ENCODE measurements at regions not wholly inside any gene's neighbourhood (a gene's known extent, or its start where the extent isn't known, plus 50 kb on each side); places are given as distances from the start of the nearest gene placed in this dataset.
"Not testable (repeated sequence)": the region's sequence is repeated elsewhere in the genome, so short reads cannot be mapped to it uniquely, and the experiment has no call there.

DNA sequence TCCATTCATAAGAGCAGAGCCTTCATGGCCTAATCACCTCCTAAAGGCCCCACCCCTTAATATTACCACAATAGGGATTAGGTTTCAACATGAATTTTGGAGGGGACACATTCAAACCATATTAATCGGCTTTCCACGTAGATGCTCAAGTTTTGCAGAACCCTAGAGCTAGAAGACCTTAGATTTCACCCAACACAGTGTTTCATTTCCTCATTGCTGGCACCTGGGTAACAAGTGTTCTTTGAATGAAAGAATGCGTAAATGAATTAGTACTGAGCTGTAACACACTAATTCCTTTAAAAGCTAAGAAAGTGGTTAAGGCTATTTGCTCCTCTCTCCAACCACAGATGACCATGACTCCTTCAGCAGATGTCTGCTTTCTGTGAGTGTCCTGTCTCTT lies 252.5 kb downstream of the SMAD2 start:
- DNase-seq (ENCODE audit: low spot score), result no peak

- no peak for DNase-seq (ENCODE audit: low spot score)
Measured at GRCh38 chr18:47669815-47670214, 260.6 kb downstream of the SMAD2 start.

DNA sequence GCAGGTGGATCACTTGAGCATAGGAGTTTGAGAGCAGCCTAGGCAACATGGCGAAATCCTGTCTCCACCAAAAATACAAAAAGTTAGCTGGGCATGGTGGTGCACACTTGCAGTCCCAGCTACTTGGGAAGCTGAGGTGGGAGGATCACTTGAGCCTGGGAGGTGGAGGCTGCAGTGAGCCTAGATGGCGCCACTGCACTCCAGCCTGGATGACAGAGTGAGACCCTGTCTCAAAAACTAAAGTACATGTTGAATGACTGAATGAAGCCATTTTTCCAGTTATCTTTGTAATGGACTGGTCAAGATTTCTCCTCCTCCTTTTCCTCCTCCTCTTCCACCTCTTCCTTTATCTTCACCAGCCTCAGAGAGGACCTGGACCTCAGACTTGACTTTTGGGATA lies 272.0 kb downstream of the SMAD2 start:
- no peak for DNase-seq (ENCODE audit: low spot score)

- no peak for DNase-seq (ENCODE audit: low spot score)
Measured at GRCh38 chr18:47654988-47655387, 275.5 kb downstream of the SMAD2 start.

DNA sequence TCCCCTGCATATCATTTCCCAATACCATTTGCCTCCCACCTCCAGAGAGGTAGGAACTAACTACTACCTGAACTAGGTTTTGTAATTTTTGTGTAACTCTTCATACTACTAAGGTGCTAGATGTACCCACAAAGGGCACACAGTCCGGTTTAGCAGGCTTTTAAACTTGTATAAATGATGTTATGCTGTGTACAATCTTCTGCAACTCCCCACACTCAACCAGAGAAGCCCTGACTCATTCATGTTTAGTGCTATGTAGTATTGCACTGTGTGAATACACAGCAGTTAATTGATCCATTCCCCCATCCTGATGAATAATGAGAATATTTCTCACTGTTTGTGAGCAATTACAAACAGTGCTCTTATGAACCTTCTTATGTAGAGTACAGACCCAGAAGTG lies 285.6 kb downstream of the SMAD2 start:
- no peak for DNase-seq (ENCODE audit: low spot score)

DNA sequence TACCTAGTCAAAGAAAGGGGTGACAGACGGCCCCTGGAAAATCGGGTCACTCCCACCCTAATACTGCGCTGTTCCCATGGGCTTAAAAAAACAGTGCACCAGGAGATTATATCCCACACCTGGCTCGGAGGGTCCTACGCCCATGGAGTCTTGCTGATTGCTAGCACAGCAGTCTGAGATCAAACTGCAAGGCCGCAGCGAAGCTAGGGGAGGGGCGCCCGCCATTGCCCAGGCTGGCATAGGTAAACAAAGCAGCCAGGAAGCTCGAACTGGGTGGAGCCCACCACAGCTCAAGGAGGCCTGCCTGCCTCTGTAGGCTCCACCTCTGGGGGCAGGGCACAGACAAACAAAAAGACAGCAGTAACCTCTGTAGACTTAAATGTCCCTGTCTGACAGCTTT lies 292.9 kb downstream of the SMAD2 start:
- not testable (repeated sequence) for DNase-seq (ENCODE audit: low spot score)

GRCh38 chr18:47635416-47635815 lies 295.0 kb downstream of the SMAD2 start:
- DNase-seq (ENCODE audit: low spot score), result no peak

DNA sequence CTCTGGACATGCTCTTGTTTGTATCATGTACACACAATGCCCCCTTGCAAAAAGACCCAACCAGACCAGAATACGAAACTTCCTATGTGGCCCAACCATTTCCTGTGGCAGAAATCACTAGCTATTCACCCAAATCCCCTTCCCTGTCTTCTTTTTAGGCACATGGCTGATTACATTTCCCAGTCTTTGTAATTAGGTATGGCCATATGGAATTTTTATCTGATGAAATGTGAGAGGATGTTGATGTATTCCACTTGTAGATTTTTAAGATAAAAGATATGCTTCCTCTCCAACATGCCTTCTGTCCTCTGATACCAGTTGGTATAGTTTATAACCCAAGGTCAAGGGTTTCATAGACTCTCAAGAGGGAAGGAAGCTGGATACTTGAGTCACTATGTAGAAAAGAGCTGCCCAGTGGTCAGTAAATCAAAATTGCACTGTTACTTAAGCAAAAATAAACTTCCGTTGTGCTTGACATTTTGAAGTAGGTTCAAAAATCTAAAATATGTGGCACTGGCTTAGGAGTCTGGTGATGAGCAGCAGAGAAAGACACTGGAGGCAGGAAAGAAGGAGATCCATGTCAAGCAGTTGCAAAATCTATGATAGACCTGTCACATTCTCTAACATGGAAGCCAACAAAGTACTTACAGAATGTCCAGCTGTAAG lies 297.4 kb downstream of the SMAD2 start:
- DNase-seq (ENCODE audit: low spot score), result no peak

- DNase-seq (ENCODE audit: low spot score), result no peak
Measured at GRCh38 chr18:47628893-47629292, 301.6 kb downstream of the SMAD2 start.

GRCh38 chr18:47628240-47628781 lies 302.1 kb downstream of the SMAD2 start:
- no peak for DNase-seq (ENCODE audit: low spot score)

DNA sequence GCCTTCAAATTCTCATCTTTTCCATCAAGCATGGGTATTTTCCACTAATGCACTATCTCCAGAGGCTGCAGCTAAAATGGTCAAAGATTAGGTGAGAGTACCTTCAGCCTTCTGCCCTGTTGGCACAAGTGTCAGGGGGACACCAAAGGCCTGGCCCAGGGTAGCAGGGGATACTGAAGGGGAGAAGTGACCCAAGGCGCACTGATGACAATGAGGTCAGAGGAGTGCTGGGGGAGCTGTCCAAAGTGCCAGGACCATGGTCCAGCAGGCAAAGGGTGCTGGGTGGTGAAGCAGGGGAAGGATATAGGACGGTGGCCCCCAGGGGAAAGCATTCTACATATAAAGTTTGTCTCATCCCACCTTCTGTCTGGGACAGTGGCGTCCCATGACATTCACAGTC lies 303.4 kb downstream of the SMAD2 start:
- DNase-seq (ENCODE audit: low spot score), result no peak

DNA sequence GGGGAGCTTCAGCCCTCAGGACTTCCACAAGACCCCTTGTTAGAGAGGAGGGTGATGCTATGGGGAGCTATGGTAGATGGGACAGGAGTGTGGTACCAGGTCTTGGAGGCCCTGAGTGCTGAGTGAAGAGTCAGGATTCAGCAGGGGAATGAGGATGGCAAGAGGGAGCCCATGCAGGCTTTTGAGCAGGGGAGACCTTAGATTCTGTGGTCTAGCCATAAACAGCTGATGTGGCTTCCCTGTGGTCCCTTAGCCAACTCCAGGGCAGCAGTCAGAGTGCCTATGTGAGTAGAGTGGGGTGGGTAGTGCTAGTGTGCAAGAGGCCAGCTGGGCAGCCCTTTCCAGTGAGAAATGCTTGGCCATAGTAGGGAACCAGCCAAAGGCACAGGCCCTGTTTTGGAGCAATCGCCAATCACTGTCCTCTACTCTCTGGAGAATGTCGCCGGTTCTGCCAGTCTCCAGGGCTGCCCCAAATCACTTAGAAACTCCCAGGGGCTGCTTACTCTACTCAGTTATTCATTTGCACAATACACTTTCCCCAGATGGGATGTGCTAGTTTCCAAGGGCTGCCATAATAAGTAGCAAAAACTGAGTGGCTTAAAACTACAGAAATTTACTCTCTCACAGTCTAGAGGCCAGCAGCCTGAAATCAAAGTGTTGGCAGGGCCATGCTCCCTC lies 310.5 kb downstream of the SMAD2 start:
- no peak for DNase-seq (ENCODE audit: low spot score)

- DNase-seq (ENCODE audit: low spot score), result no peak
Measured at GRCh38 chr18:47618758-47619157, 311.7 kb downstream of the SMAD2 start.

DNA sequence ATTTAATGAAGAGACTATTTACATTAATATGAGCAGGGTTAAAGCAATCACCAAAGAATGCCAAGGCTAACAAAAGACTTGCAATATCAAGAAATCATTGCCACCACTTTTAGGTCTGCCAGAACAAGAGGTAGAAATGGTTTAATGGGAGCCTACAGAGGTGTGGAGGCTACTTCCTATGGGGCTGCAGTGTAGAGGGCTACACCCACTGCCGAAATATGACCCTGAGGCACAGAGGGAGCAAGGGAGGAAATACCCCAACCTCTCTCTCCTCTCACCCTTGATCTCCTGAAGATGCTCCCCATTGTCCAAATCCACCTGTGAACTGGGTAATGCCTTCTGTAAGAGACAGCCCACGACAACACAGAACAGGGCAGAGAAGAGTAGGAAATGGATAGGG lies 315.4 kb downstream of the SMAD2 start:
- DNase-seq (ENCODE audit: low spot score), result no peak

- DNase-seq (ENCODE audit: low spot score), result no peak
Measured at GRCh38 chr18:47613929-47614328, 316.5 kb downstream of the SMAD2 start.

DNA sequence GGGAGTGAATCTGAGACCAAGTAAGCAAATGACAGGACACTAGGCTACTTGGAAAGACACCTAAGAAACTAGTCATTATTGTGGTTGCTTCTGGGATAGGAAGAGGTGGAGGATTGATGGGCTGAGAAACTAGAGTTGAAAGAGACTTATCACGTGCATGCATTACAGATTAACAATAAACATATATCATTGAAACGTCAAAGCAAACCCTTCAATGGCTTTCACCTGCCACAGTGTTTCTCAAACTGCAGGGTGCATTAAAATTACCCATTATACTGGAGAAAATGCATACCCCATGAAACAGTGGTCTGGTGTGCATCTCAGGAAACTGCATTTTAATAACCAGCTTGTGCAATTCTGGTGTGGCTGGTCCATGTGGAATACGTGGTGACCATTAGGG lies 318.8 kb downstream of the SMAD2 start:
- DNase-seq (ENCODE audit: low spot score), result no peak

DNA sequence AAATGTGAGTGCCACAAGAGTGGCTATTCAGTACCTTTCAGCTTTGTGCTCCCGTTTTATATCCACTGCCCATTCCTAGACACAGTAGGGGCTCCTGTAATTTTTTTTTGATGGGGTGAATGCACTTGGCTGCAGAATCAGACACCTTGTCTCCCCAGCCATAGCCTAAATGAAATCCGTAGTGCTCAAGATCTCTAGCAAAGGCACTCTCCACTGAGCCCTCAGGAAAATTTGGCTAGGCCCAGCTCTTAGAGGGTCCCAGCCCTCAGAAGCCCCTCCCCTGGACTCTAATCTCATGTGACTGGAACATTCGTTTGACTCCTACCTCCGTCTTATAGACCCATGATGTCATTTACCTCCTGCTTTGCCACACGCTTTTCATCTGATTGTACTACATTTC lies 323.9 kb downstream of the SMAD2 start:
- no peak for DNase-seq (ENCODE audit: low spot score)

- DNase-seq (ENCODE audit: low spot score), result no peak
Measured at GRCh38 chr18:47605093-47605492, 325.4 kb downstream of the SMAD2 start.

DNA sequence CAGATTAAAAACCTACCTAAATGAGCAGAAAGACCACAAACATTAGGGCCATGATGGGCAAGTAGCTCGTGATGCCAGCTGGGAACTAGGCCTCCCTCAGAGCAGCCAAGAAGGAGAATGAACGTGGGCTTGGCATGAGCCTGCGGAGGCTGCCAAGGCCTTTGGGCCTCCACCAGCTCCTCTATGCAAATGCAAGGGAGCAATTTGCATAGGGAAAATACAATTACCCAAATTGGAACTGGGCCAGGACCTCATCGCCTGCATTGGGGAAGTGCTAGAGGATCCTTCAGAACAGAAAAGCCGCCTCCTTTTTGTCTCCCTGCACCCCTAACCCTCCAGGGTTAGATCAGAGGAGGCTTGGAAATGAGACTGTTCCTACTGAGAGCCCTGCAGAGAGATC lies 326.4 kb downstream of the SMAD2 start:
- no peak for DNase-seq (ENCODE audit: low spot score)

GRCh38 chr18:47603158-47603557 lies 327.3 kb downstream of the SMAD2 start:
- no peak for DNase-seq (ENCODE audit: low spot score)

DNA sequence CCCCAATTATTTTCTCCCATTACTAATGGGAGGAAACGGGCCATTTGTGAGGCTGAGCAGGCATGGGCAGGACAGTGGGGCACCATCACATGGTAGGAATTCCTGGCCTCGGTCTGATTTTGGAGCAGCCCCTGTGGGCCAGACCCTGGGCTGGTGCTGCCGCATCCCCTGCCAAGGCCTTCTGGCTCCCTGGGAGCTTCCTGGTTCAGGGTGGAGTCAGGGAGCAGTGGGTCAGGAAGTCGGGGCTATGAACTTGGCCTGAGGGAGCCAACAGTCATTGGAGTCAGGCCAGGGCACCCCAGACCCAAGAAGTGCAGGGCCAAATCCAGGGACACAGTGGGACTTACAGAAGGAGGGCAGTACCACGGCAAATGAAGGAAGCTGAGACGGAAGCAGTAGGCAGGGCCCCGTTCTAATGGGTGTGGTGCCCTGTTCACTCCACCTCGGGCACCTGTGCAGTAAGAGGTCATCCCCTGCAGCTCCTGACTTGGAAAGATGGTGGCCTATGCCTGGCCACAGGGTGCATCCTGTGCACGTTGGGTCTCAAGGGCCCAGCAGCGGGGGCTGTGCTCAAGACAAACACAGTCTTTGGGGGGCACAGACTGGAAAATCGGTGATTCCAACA lies 328.1 kb downstream of the SMAD2 start:
- no peak for DNase-seq (ENCODE audit: low spot score)

DNA sequence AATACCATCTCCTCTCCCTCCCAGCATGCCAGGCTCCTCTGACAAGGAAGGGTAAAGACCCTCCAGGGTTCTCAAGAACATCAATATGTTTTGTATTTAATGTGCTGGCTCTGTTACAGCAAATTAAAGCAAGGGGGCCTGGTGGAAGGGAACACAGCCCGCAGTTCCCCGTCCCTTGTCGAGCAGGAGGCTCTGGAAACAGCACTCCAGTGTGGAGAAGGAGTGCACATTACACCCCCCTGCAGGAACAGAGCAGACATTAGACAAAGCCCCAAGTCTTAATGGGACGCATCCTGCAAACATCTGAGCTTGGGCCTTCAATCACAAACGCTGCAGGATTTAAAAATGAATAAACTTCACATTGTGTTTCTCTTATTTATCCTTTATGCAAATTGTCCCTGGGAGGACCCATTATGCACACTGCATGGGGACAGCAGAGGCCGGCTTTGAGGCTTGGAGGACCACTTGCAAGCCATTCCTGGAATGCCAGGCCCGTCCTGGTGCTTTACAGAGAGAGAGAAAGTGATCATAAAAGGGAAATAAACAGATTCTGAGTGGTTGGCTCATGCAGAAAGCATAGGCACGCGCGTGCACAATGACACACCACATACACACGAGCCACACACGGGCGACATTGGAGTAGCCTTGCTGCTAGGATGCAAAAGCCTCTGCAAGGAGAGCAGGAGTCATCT lies 328.7 kb downstream of the SMAD2 start:
- DNase-seq (ENCODE audit: low spot score), result no peak
